A673 (cell line): ENCODE measurements at regions not wholly inside any gene's neighbourhood (a gene's known extent, or its start where the extent isn't known, plus 50 kb on each side); places are given as distances from the start of the nearest gene placed in this dataset.

Experiments used
- CTCF ChIP-seq: fragments of 300-800, 200-600 bp; sonication (generic); conservative IDR thresholded peaks from 2 replicates; pipeline ENCODE4 v1.5.1; 2017; ENCODE audit warnings: low read depth, mild to moderate bottlenecking, antibody characterized with exemption, low read length, moderate library complexity, mixed read lengths
- EZH2 ChIP-seq: fragments of 200-600 bp; sonication (generic); IDR thresholded peaks from 2 replicates; pipeline ENCODE4 v1.6.1; 2017; ENCODE audit warnings: borderline replicate concordance, low read depth, mild to moderate bottlenecking, mixed read lengths, antibody characterized with exemption, low read length; ENCODE audit not compliant: poor library complexity, severe bottlenecking

GRCh38 chr6:5860849-5861248 lies 145.9 kb downstream of the NRN1 start:
- TF ChIP-seq CTCF, result no peak
- TF ChIP-seq EZH2, result no peak
